ENCODE measurements at regions not wholly inside any gene's neighbourhood (a gene's known extent, or its start where the extent isn't known, plus 50 kb on each side); places are given as distances from the start of the nearest gene placed in this dataset.
"Not testable (repeated sequence)": the region's sequence is repeated elsewhere in the genome, so short reads cannot be mapped to it uniquely, and the experiment has no call there.

DNA sequence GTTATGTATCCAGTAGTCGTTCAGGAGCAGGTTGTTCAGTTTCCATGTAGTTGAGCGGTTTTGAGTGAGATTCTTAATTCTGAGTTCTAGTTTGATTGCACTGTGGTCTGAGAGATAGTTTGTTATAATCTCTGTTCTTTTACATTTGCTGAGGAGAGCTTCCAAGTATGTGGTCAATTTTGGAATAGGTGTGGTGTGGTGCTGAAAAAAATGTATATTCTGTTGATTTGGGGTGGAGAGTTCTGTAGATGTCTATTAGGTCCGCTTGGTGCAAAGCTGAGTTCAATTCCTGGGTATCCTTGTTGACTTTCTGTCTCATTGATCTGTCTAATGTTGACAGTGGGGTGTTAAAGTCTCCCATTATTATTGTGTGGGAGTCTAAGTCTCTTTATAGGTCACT lies 68.6 kb upstream of the IZUMO1R start:
- not testable (repeated sequence) for H3K9me3 Mint-ChIP-seq; H3K36me3 Mint-ChIP-seq (ENCODE audit: low read depth); H3K27ac Mint-ChIP-seq; DNase-seq; H3K27me3 Mint-ChIP-seq; H3K4me3 Mint-ChIP-seq; H3K4me1 Mint-ChIP-seq (ENCODE audit: low read depth)

DNA sequence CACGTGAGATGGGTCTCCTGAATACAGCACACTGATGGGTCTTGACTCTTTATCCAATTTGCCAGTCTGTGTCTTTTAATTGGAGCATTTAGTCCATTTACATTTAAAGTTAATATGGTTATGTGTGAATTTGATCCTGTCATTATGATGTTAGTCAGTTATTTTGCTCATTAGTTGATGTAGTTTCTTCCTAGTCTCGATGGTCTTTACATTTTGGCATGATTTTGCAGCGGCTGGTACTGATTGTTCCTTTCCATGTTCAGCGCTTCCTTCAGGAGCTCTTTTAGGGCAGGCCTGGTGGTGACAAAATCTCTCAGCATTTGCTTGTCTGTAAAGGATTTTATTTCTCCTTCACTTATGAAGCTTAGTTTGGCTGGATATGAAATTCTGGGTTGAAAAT lies 68.0 kb upstream of the IZUMO1R start:
- DNase-seq; H3K9me3 Mint-ChIP-seq; H3K4me1 Mint-ChIP-seq (ENCODE audit: low read depth): not testable (repeated sequence)

DNA sequence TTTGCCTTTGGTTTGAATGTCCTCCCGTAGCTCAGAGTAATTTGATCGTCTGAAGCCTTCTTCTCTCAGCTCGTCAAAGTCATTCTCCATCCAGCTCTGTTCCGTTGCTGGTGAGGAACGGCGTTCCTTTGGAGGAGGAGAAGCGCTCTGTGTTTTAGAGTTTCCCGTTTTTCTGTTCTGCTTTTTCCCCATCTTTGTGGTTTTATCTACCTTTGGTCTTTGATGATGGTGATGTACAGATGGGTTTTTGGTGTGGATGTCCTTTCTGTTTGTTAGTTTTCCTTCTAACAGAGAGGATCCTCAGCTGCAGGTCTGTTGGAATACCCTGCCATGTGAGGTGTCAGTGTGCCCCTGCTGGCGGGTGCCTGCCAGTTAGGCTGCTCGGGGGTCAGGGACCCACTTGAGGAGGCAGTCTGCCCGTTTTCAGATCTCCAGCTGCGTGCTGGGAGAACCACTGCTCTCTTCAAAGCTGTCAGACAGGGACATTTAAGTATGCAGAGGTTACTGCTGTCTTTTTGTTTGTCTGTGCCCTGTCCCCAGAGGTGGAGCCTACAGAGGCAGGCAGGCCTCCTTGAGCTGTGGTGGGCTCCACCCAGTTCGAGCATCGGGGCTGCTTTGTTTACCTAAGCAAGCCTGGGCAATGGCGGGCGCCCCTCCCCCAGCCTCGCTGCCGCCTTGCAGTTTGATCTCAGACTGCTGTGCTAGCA lies 66.8 kb upstream of the IZUMO1R start:
- peak; percentile 29 for DNase-seq
- not testable (repeated sequence) for H3K27me3 Mint-ChIP-seq; H3K4me3 Mint-ChIP-seq; H3K9me3 Mint-ChIP-seq; H3K4me1 Mint-ChIP-seq (ENCODE audit: low read depth); H3K36me3 Mint-ChIP-seq (ENCODE audit: low read depth); H3K27ac Mint-ChIP-seq

More for the DNA sequence above, 68.0 kb upstream of the IZUMO1R start:
- H3K36me3 Mint-ChIP-seq (ENCODE audit: low read depth); H3K27me3 Mint-ChIP-seq; H3K4me3 Mint-ChIP-seq; H3K27ac Mint-ChIP-seq: not testable (repeated sequence)

DNA sequence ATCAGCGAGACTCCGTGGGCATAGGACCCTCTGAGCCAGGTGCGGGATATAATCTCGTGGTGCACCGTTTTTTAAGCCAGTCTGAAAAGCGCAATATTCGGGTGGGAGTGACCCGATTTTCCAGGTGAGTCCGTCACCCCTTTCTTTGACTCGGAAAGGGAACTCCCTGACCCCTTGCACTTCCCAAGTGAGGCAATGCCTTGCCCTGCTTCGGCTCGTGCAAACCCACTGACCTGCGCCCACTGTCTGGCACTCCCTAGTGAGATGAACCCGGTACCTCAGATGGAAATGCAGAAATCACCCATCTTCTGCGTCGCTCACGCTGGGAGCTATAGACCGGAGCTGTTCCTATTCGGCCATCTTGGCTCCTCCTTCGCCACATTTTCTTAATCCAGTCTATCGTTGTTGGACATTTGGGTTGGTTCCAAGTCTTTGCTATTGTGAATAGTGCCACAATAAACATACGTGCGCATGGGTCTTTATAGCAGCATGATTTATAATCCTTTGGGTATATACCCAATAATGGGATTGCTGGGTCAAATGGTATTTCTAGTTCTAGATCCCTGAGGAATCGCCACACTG lies 66.1 kb upstream of the IZUMO1R start:
- not testable (repeated sequence) for DNase-seq; H3K36me3 Mint-ChIP-seq (ENCODE audit: low read depth); H3K9me3 Mint-ChIP-seq; H3K27me3 Mint-ChIP-seq; H3K4me3 Mint-ChIP-seq; H3K4me1 Mint-ChIP-seq (ENCODE audit: low read depth); H3K27ac Mint-ChIP-seq

DNA sequence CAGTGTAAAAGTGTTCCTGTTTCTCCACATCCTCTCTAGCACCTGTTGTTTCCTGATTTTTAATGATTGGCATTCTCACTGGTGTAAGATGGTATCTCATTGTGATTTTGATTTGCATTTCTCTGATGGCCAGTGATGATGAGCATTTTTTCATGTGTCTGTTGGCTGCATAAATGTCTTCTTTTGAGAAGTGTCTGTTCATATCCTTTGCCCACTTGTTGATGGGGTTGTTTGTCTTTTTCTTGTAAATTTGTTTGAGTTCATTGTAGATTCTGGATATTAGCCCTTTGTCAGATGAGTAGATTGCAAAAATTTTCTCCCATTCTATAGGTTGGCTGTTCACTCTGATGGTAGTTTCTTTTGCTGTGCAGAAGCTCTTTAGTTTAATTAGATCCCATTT lies 65.6 kb upstream of the IZUMO1R start:
- H3K36me3 Mint-ChIP-seq (ENCODE audit: low read depth); H3K27me3 Mint-ChIP-seq; H3K4me3 Mint-ChIP-seq; H3K4me1 Mint-ChIP-seq (ENCODE audit: low read depth); H3K27ac Mint-ChIP-seq; DNase-seq; H3K9me3 Mint-ChIP-seq: not testable (repeated sequence)

DNA sequence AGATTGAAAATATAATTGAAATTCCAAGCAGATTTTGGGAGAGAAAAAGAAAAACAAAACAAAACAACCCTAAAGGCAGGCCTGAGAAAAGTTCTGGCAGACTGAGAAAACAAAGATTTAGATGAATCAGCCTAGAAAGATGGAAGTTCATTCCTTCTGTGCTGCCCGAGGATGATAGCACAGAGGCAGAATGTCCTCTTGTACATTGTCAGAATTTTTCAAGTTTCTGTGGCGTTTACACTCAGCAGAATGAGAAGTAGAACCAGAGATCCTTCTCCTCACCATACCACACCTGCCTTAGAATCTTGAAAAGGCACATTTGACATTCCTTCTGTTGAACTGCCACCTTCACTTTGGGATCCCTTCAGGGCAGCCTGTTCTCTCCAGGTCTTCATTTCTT lies 62.5 kb upstream of the IZUMO1R start:
- H3K27me3 Mint-ChIP-seq, result peaks cover 3% of the 10 kb centered on the region
- no peaks in the 10 kb centered on the region for H3K4me1 Mint-ChIP-seq (ENCODE audit: low read depth)
- no peak for DNase-seq
- no peaks in the 10 kb centered on the region for H3K36me3 Mint-ChIP-seq (ENCODE audit: low read depth)
- H3K4me3 Mint-ChIP-seq, result no peak overlapping the region
- no peaks in the 10 kb centered on the region for H3K9me3 Mint-ChIP-seq
- no peak overlapping the region for H3K27ac Mint-ChIP-seq

DNA sequence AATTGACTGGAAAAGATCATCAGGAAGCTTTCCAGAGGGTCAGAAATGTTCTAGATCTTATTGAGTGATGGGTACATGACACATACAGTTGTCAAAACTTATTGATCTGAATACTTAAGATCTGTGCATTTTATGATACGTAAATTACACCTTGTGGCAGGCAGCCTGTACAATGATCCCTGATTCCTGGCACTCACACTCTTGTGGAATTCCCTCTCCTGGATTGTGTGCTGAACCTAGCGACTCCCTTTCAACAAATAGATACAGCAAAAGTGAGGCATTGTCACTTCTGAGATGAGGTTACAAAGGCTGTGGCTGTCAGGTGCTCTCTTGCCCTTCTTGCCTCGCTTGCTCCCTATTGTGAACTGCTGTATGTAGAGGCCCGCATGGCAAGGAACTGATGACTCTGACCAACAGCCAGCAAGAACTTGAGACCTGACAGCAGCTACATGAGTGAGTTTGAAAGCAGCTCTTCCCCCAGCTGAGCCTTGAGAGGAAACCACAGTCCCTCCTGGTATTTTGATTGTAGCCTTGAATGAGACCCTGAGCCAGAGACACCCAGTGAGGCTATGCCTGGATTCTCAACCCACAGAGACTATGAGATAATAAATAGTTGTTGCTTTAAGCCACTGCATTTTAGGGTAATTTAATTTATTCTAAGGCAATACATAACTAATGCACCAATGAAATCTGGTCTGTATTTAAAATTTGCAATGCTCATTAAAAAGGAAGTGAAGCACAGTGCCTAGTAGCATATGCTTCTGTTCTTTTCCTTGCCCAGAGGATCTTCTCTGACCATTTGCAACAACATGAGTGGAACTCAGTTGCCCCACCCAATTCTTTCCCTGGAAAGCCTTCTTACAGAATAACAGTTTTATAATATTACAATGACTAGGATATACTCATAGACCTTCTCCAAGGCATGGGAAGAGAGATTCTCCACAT lies 60.5 kb upstream of the IZUMO1R start:
- H3K4me3 Mint-ChIP-seq, result no peak overlapping the region
- no peaks in the 10 kb centered on the region for H3K4me1 Mint-ChIP-seq (ENCODE audit: low read depth)
- no peak overlapping the region for H3K27ac Mint-ChIP-seq
- peaks cover 3% of the 10 kb centered on the region for H3K27me3 Mint-ChIP-seq
- no peak for DNase-seq
- no peaks in the 10 kb centered on the region for H3K9me3 Mint-ChIP-seq
- H3K36me3 Mint-ChIP-seq (ENCODE audit: low read depth), result no peaks in the 10 kb centered on the region

DNA sequence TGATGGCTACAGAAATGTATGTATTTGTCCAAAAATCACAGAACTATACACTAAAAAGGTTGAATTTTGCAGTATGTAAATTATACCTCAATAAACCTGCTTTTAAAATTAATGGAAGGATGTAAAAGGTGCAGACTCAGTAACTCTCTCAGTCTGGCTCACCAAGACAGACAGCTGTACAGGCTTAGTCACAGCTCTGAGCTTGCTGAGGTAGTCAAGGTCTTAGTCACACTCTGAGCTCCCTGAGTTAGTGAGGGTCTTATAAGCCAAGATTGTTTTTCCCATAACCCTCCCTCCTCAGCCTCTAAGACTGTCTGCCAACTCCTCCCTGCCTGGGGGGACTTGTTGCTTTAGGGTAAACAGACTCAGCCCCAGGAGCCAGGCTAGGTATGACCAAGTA lies 59.3 kb upstream of the IZUMO1R start:
- peaks cover 3% of the 10 kb centered on the region for H3K27me3 Mint-ChIP-seq
- H3K9me3 Mint-ChIP-seq, result peaks cover 6% of the 10 kb centered on the region
- no peaks in the 10 kb centered on the region for H3K36me3 Mint-ChIP-seq (ENCODE audit: low read depth)
- no peak overlapping the region for H3K27ac Mint-ChIP-seq
- DNase-seq, result no peak
- H3K4me3 Mint-ChIP-seq, result no peak overlapping the region
- no peaks in the 10 kb centered on the region for H3K4me1 Mint-ChIP-seq (ENCODE audit: low read depth)

DNA sequence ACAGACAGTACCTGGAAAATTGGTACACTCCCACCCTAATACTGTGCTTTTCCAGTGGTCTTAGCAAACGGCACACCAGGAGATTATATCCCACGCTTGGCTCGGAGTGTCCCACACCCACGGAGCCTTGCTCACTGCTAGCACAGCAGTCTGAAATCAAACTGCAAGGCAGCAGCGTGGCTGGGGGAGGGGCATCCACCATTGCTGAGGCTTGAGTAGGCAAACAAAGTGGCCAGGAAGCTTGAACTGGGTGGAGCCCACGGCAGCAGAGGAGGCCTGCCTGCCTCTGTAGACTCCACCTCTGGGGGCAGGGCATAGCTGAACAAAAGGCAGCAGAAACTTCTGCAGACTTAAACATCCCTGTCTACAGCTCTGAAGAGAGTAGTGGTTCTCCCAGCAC lies 56.1 kb upstream of the IZUMO1R start:
- H3K4me1 Mint-ChIP-seq (ENCODE audit: low read depth); H3K4me3 Mint-ChIP-seq; H3K36me3 Mint-ChIP-seq (ENCODE audit: low read depth); DNase-seq; H3K27ac Mint-ChIP-seq; H3K27me3 Mint-ChIP-seq: not testable (repeated sequence)
- peaks cover 10% of the 10 kb centered on the region for H3K9me3 Mint-ChIP-seq

DNA sequence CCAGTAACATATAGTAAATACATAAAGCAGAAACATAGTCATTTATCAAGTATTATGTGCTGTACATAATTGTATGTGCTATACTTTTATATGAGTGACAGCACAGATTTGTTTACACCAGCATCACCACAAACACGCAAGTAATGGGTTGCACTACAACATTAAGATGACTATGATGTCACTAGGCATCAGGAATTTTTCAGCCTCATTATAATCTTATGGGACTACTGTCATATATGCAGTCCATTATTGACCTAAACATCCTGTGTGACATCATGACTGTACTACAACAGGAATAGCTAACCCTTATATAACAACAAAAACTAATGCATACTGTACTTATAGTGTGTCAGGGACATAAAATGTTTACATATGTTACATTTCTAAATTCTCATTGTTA lies 50.2 kb upstream of the IZUMO1R start:
- no peaks in the 10 kb centered on the region for H3K36me3 Mint-ChIP-seq (ENCODE audit: low read depth)
- peaks cover 19% of the 10 kb centered on the region for H3K9me3 Mint-ChIP-seq
- H3K4me3 Mint-ChIP-seq, result no peak overlapping the region
- no peaks in the 10 kb centered on the region for H3K27me3 Mint-ChIP-seq
- no peaks in the 10 kb centered on the region for H3K4me1 Mint-ChIP-seq (ENCODE audit: low read depth)
- DNase-seq, result no peak
- H3K27ac Mint-ChIP-seq, result no peak overlapping the region

Data from activated T-cell treated with anti-CD3 and anti-CD28 coated beads, Interleukin-2, amount 50 U/mL, for 24 hours (primary cell).